Inflammatory macrophage (primary cell): ENCODE measurements at regions not wholly inside any gene's neighbourhood (a gene's known extent, or its start where the extent isn't known, plus 50 kb on each side); places are given as distances from the start of the nearest gene placed in this dataset.
"Not testable (repeated sequence)": the region's sequence is repeated elsewhere in the genome, so short reads cannot be mapped to it uniquely, and the experiment has no call there.

Source experiments
- DNase-seq, 2 donors: peaks; one replicate each; pipeline ENCODE4 v3.0.0-alpha.2; 2020 to 2022

- no peak for DNase-seq
Measured at GRCh38 chr3:8011902-8012301, 489.7 kb upstream of the LMCD1 start.

GRCh38 chr3:8020047-8020841, 481.4 kb upstream of the LMCD1 start:
- no peak for DNase-seq

- DNase-seq = no peak
Measured at GRCh38 chr3:8027954-8028353, 473.7 kb upstream of the LMCD1 start.

- DNase-seq = no peak
Measured at GRCh38 chr3:8050283-8050682, 451.3 kb upstream of the LMCD1 start.

GRCh38 chr3:8052659-8053058, 449.0 kb upstream of the LMCD1 start:
- no peak for DNase-seq

- not testable (repeated sequence) for DNase-seq
Measured at GRCh38 chr3:8068135-8068534, 433.5 kb upstream of the LMCD1 start.

- no peak for DNase-seq
Measured at GRCh38 chr3:8069471-8069870, 432.2 kb upstream of the LMCD1 start.

GRCh38 chr3:8070011-8070410, 431.6 kb upstream of the LMCD1 start:
- DNase-seq = no peak

- not testable (repeated sequence) for DNase-seq
Measured at GRCh38 chr3:8074740-8075139, 426.9 kb upstream of the LMCD1 start.

- DNase-seq = no peak
Measured at GRCh38 chr3:8077126-8077525, 424.5 kb upstream of the LMCD1 start.

- no peak for DNase-seq
Measured at GRCh38 chr3:8080464-8080863, 421.2 kb upstream of the LMCD1 start.

- DNase-seq = no peak
Measured at GRCh38 chr3:8085498-8085897, 416.1 kb upstream of the LMCD1 start.

- no peak for DNase-seq
Measured at GRCh38 chr3:8087951-8088350, 413.7 kb upstream of the LMCD1 start.

- peak; percentile 53 to 57 for DNase-seq
Measured at GRCh38 chr3:8094415-8094814, 407.2 kb upstream of the LMCD1 start.

- DNase-seq = no peak
Measured at GRCh38 chr3:8095724-8096123, 405.9 kb upstream of the LMCD1 start.

- DNase-seq = no peak
Measured at GRCh38 chr3:8097690-8098089, 403.9 kb upstream of the LMCD1 start.

- no peak for DNase-seq
Measured at GRCh38 chr3:8103954-8104353, 397.7 kb upstream of the LMCD1 start.

GRCh38 chr3:8106921-8107320, 394.7 kb upstream of the LMCD1 start:
- no peak for DNase-seq

GRCh38 chr3:8110966-8111798, 390.4 kb upstream of the LMCD1 start:
- peak; percentile 74 to 83 for DNase-seq

- DNase-seq = no peak
Measured at GRCh38 chr3:8112587-8112986, 389.0 kb upstream of the LMCD1 start.

- no peak for DNase-seq
Measured at GRCh38 chr3:8113626-8114025, 388.0 kb upstream of the LMCD1 start.

GRCh38 chr3:8128686-8129085, 372.9 kb upstream of the LMCD1 start:
- no peak for DNase-seq

GRCh38 chr3:8136553-8136952, 365.1 kb upstream of the LMCD1 start:
- no peak for DNase-seq

GRCh38 chr3:8143186-8143585, 358.4 kb upstream of the LMCD1 start:
- DNase-seq = no peak
